HG02610 (cell line): ENCODE measurements at regions not wholly inside any gene's neighbourhood (a gene's known extent, or its start where the extent isn't known, plus 50 kb on each side); places are given as distances from the start of the nearest gene placed in this dataset.
A peak's percentile ranks its signal among the peaks of the same experiment; 100 is the strongest.
"Not testable (repeated sequence)": the region's sequence is repeated elsewhere in the genome, so short reads cannot be mapped to it uniquely, and the experiment has no call there.

Source experiments
- ATAC-seq: cut with Tn5 transposase; IDR thresholded peaks from one replicate; pipeline ENCODE4 v1.9.1; 2021; ENCODE audit warnings: mild to moderate bottlenecking, moderate library complexity; ENCODE audit not compliant: unreplicated experiment

- ATAC-seq: peak; percentile 81
These were observed 58.0 kb upstream of the AHI1 start for GRCh38 chr6:135555550-135555949.

- peak; percentile 61 for ATAC-seq
These were observed 60.0 kb upstream of the AHI1 start for GRCh38 chr6:135557582-135557981.

GRCh38 chr6:135565605-135566004 is 68.1 kb upstream of the AHI1 start:
- ATAC-seq: not testable (repeated sequence)

- ATAC-seq: no peak
These were observed 69.0 kb upstream of the AHI1 start for GRCh38 chr6:135566311-135567068.

GRCh38 chr6:135567375-135568083 is 70.0 kb upstream of the AHI1 start:
- no peak for ATAC-seq

GRCh38 chr6:135568379-135568778 is 70.8 kb upstream of the AHI1 start:
- peak; percentile 76 for ATAC-seq

- no peak for ATAC-seq
These were observed 74.5 kb upstream of the AHI1 start for GRCh38 chr6:135572051-135572450.

GRCh38 chr6:135575629-135576028 is 78.1 kb upstream of the AHI1 start:
- ATAC-seq: no peak

- no peak for ATAC-seq
These were observed 78.5 kb upstream of the AHI1 start for GRCh38 chr6:135576055-135576454.

- ATAC-seq: peak; percentile 89
These were observed 79.6 kb upstream of the AHI1 start for GRCh38 chr6:135577059-135577538.

- no peak for ATAC-seq
These were observed 81.4 kb upstream of the AHI1 start for GRCh38 chr6:135578976-135579375.

GRCh38 chr6:135581211-135581610 is 83.7 kb upstream of the AHI1 start:
- no peak for ATAC-seq

- no peak for ATAC-seq
These were observed 85.8 kb upstream of the AHI1 start for GRCh38 chr6:135583256-135583761.

- ATAC-seq: no peak
These were observed 88.8 kb upstream of the AHI1 start for GRCh38 chr6:135586388-135586787.

GRCh38 chr6:135586844-135587243 is 89.3 kb upstream of the AHI1 start:
- ATAC-seq: peak; percentile 43

GRCh38 chr6:135592276-135592675 is 94.7 kb upstream of the AHI1 start:
- no peak for ATAC-seq

GRCh38 chr6:135594000-135594399 is 96.5 kb upstream of the AHI1 start:
- no peak for ATAC-seq

- ATAC-seq: no peak
These were observed 102.7 kb upstream of the AHI1 start for GRCh38 chr6:135600086-135600702.

- no peak for ATAC-seq
These were observed 103.4 kb upstream of the AHI1 start for GRCh38 chr6:135600931-135601330.

- no peak for ATAC-seq
These were observed 104.3 kb upstream of the AHI1 start for GRCh38 chr6:135601857-135602256.

GRCh38 chr6:135603249-135603648 is 105.7 kb upstream of the AHI1 start:
- ATAC-seq: no peak
